ENCODE measurements at regions not wholly inside any gene's neighbourhood (a gene's known extent, or its start where the extent isn't known, plus 50 kb on each side); places are given as distances from the start of the nearest gene placed in this dataset.

- TF ChIP-seq JUNB (IDR thresholded peaks at IDR 0.05; ENCODE audit: unreplicated experiment) (no peak), EZH2 (IDR thresholded peaks at IDR 0.05; ENCODE audit: low read depth, unreplicated experiment) (no peak), ZNF331 (CRISPR knock-in tag; IDR thresholded peaks at IDR 0.05; ENCODE audit: low read depth) (no peak), POLR2AphosphoS5 (IDR thresholded peaks at IDR 0.05; ENCODE audit: low read depth) (no peak), NANOG (IDR thresholded peaks at IDR 0.05; ENCODE audit: borderline replicate concordance) (no peak), ETS1 (IDR thresholded peaks at IDR 0.05) (no peak), CREB1 (CRISPR knock-in tag; IDR thresholded peaks at IDR 0.05; ENCODE audit: low read depth) (no peak), REST (IDR thresholded peaks at IDR 0.05; ENCODE audit: unreplicated experiment) (no peak), ZNF114 (CRISPR knock-in tag; IDR thresholded peaks at IDR 0.05) (no peak)
These were observed 328.0 kb upstream of the BOD1L1 start (continued) for GRCh38 chr4:13955551-13955950.

GRCh38 chr4:13956947-13957346, 329.4 kb upstream of the BOD1L1 start:
- H3K27me3 Mint-ChIP-seq (ENCODE audit: insufficient read depth, low read depth, poor library complexity), result peaks cover 2% of the 10 kb centered on the region
- H3K4me3 ChIP-seq, result no peak overlapping the region
- ATAC-seq, result no peak
- H3K9me3 Mint-ChIP-seq, result no peaks in the 10 kb centered on the region; the same call in 2 of the 3 replicates
- no peaks in the 10 kb centered on the region for H3F3A ChIP-seq (replicated peaks; ENCODE audit: low read depth)
- no peak for TF ChIP-seq CREB1 (CRISPR knock-in tag; IDR thresholded peaks at IDR 0.05; ENCODE audit: low read depth)
- H3K9me2 ChIP-seq (ENCODE audit: insufficient read depth), result no peaks in the 10 kb centered on the region
- no peak overlapping the region for H3K27ac Mint-ChIP-seq
- no peaks in the 10 kb centered on the region for H3K79me2 ChIP-seq (replicated peaks; ENCODE audit: insufficient read depth)
- no peak overlapping the region for H3K4me2 ChIP-seq
- no peaks in the 10 kb centered on the region for H3K4me1 ChIP-seq (ENCODE audit: insufficient read depth)
- H3K27ac ChIP-seq (ENCODE audit: low read depth), result no peak overlapping the region
- H3K4me3 Mint-ChIP-seq, result no peak overlapping the region
- no peaks in the 10 kb centered on the region for H3K36me3 Mint-ChIP-seq (ENCODE audit: low read depth)
- H2AFZ ChIP-seq, result no peak overlapping the region
- no peaks in the 10 kb centered on the region for H4K20me1 ChIP-seq (replicated peaks; ENCODE audit: insufficient read depth)
- H3K4me1 Mint-ChIP-seq, result peaks cover 5% of the 10 kb centered on the region; the same call in 2 of the 3 replicates
- no peak for DNase-seq (ENCODE audit: low spot score)
- H3K27me3 ChIP-seq (ENCODE audit: insufficient read depth), result no peaks in the 10 kb centered on the region
- no peaks in the 10 kb centered on the region for H3K36me3 ChIP-seq (ENCODE audit: insufficient read depth)

GRCh38 chr4:13957871-13958270, 330.3 kb upstream of the BOD1L1 start:
- H3K27ac ChIP-seq (ENCODE audit: low read depth), result no peak overlapping the region
- Mint-ChIP-seq H3K36me3 (ENCODE audit: low read depth) (no peaks in the 10 kb centered on the region), H3K9me3 (no peaks in the 10 kb centered on the region; the same call in 1 of the 3 replicates), H3K4me1 (peaks cover 5% of the 10 kb centered on the region; the same call in 2 of the 3 replicates), H3K27me3 (ENCODE audit: insufficient read depth, low read depth, poor library complexity) (no peaks in the 10 kb centered on the region), H3K27ac (no peak overlapping the region), H3K4me3 (no peak overlapping the region)
- H3K79me2 ChIP-seq (replicated peaks; ENCODE audit: insufficient read depth), result no peaks in the 10 kb centered on the region
- H3K4me2 ChIP-seq, result no peak overlapping the region
- DNase-seq (ENCODE audit: low spot score) (no peak), ATAC-seq (no peak)
- TF ChIP-seq ZNF114 (CRISPR knock-in tag; IDR thresholded peaks at IDR 0.05), result no peak
- TF ChIP-seq CTCF (conservative IDR thresholded peaks at IDR 0.05; ENCODE audit: low read depth in 2 of 2), result no peak
- TF ChIP-seq POLR2AphosphoS5 (IDR thresholded peaks at IDR 0.05; ENCODE audit: low read depth), result no peak
- no peaks in the 10 kb centered on the region for H3K36me3 ChIP-seq (ENCODE audit: insufficient read depth)
- no peaks in the 10 kb centered on the region for H3K4me1 ChIP-seq (ENCODE audit: insufficient read depth)
- no peaks in the 10 kb centered on the region for H4K20me1 ChIP-seq (replicated peaks; ENCODE audit: insufficient read depth)
- no peak overlapping the region for H3K4me3 ChIP-seq
- no peaks in the 10 kb centered on the region for H3K9me2 ChIP-seq (ENCODE audit: insufficient read depth)
- H2AFZ ChIP-seq, result no peak overlapping the region
- H3F3A ChIP-seq (replicated peaks; ENCODE audit: low read depth), result no peaks in the 10 kb centered on the region
- no peaks in the 10 kb centered on the region for H3K27me3 ChIP-seq (ENCODE audit: insufficient read depth)

All from GM23338 (cell line).